GM19023 (cell line): ENCODE measurements at regions not wholly inside any gene's neighbourhood (a gene's known extent, or its start where the extent isn't known, plus 50 kb on each side); places are given as distances from the start of the nearest gene placed in this dataset.
"Not testable (repeated sequence)": the region's sequence is repeated elsewhere in the genome, so short reads cannot be mapped to it uniquely, and the experiment has no call there.

ENCODE experiments used
- ATAC-seq: cut with Tn5 transposase; IDR thresholded peaks from one replicate; pipeline ENCODE4 v1.9.1; 2021; ENCODE audit warnings: mild to moderate bottlenecking, moderate library complexity; ENCODE audit not compliant: unreplicated experiment

DNA sequence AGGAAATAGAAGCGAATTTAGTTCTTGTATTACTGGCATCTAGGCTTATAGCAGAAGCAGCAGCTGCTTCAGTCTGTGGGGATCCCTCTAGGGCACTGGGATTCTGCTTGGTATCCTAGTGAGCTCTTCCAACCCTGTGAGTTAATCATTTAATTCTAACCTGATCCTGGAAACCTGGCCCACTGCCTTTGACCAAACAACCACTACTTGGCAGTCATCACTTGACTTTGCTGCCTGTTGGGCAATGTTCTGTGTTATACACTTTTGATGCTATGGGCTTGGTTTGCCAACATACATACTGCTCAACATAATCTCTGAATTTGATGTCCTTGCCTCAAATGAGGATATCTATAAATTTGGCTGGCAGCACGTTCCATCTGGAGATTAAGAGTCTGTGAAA is 813.4 kb downstream of the ANKRD7 start:
- no peak for ATAC-seq

DNA sequence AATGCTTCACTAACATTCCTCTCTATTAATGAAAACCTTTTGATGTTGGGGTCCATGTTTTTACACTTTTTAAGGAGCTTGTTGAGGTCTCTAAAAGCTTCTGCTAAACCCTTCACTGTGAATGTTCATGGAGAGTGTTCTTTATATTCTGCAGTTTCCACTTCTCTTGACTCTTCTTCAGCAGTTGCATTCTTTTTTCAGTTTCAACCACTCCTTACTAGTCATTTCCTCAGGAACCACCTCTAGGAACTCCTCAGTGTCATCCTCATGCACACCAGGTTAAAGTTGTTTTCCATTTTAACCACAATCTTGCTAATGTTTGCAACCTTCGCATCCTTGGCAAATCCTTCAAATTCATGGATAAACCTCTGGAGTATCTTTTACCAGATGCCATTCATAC is 821.6 kb downstream of the ANKRD7 start:
- no peak for ATAC-seq

DNA sequence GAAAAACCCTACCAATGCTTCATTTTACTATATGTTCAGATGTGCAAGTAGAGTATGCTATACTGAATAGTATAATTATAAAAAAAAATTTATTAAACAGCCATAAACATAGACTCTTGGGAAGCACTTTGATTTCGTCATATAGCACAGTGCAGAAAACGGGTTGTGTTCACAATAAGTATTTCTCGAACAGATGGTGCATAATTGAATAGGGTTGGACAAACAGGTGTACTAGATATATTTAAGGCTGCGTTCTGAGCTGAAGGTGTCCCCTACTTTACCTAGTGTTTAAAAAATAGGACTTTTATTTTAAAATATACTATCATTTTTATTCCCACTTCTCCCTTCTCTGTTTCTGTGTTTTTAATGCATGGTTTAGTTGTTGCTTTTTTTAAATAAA is 841.5 kb downstream of the ANKRD7 start:
- no peak for ATAC-seq

DNA sequence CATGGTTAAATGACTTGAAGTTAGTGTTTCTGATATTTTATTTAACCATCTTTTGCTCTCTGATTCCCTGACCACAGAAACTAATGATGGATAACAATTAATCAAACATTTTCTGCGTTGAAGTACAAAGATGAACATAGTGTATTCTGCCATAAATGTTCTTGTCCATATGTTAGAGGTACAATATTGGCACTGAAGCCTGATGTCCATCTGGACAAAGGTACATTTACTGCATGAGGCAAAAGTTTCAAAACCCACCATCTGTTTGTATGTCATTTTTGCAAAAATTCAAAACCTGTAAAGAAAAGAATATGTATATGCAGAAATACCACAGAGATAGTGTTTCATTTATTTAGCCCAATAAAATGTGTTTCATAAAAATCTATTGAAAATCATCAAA is 861.5 kb downstream of the ANKRD7 start:
- no peak for ATAC-seq

DNA sequence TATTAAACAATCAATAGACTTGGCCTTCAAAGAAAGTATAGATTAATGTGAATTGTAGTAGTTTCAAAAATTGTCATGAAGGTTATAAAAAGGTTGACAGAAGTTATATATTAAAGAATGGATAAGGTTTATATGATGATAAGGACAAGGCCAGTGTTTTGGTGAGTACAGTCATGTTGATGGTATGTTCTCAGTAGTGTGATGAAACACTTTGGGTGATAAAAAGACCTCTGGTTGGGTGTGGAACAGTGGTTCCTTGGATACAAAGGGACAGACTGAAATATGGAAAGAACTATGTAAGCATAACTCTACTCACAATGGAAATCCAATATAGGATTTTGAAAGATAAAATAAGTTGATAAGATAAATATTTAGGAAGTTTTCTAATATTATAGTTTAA is 866.3 kb downstream of the ANKRD7 start:
- no peak for ATAC-seq

DNA sequence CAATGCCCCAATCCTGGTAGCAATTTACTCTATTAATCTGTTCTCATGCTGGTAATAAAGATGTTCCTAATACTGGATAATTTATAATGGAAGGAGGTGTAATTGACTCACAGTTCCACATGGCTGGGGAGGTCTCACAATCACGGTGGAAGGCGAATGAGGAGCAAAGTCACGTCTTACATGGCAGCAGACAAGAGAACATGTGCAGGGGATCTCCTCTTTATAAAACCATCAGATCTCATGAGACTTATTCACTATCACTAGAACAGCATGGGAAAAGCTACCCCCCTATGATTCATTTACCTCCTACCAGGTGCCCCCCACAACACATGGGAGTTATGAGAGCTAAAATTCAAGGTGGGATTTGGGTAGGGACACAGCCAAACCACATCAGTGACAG is 872.2 kb downstream of the ANKRD7 start:
- ATAC-seq: no peak

- ATAC-seq: not testable (repeated sequence)
These were observed 876.2 kb downstream of the ANKRD7 start for GRCh38 chr7:119100611-119101258.

DNA sequence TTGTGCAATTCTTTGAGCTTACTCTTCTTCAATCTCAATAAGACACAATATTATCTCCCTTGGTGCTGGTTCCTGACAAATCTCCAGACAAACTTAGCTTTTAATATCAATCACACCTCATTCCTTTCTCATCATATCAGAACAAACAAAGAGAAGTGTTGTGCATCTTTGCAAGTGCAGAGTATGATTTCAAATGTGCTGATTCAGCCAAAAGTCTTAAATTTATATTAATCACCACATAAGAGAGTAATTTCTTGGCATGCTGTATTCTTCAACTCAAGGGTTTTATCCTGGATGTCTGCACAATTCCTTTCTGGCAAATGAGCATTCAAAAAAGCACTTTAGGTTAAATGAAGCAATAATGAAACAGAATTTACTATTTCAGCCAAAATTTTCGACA is 877.8 kb downstream of the ANKRD7 start:
- ATAC-seq: no peak

GRCh38 chr7:119105381-119105780 is 880.9 kb downstream of the ANKRD7 start:
- no peak for ATAC-seq

DNA sequence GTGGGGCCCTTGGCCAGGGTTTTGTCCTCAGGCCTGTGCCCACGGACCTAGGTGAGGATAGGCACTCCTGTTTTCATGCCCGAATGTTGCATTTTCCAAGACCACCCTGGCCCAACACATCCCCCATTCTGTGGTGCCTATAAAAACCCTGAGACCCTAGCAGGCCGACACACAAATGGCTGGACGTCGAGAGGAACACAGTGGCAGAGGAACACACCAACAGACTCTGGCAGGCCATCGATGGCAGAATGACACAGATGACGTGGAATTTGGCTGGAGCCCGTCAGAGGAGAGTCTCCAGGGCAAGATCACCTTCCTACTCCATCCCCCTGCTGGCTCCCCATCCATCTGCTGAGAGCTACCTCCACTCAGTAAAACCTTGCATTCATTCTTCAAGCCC is 898.8 kb downstream of the ANKRD7 start:
- no peak for ATAC-seq

- no peak for ATAC-seq
These were observed 903.2 kb downstream of the ANKRD7 start for GRCh38 chr7:119127706-119128105.

- no peak for ATAC-seq
These were observed 907.9 kb downstream of the ANKRD7 start for GRCh38 chr7:119132436-119132835.

DNA sequence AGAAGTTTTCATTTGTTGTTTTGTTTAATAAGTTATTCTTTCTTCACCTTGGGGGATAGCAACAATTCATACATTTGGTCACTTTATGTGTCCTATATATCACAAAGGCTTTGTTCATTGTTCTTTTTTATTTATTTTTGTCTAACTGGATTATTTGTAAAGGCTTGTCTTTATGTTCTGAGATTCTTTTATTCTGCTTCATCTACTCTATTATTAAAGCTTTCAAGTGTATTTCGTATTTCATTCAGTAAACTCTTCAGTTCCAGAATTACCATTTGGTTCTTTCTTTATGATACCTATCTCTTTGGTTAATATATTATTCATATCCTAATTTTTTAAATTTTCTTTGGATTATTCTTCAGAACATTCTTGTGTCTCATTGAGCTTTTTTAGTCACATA is 942.9 kb downstream of the ANKRD7 start:
- no peak for ATAC-seq

- no peak for ATAC-seq
These were observed 947.5 kb downstream of the ANKRD7 start for GRCh38 chr7:119172043-119172442.

- no peak for ATAC-seq
These were observed 951.6 kb downstream of the ANKRD7 start for GRCh38 chr7:119175911-119176627.

GRCh38 chr7:119177863-119178262 is 953.4 kb downstream of the ANKRD7 start:
- ATAC-seq: no peak

GRCh38 chr7:119184124-119184788 is 959.8 kb downstream of the ANKRD7 start:
- no peak for ATAC-seq

DNA sequence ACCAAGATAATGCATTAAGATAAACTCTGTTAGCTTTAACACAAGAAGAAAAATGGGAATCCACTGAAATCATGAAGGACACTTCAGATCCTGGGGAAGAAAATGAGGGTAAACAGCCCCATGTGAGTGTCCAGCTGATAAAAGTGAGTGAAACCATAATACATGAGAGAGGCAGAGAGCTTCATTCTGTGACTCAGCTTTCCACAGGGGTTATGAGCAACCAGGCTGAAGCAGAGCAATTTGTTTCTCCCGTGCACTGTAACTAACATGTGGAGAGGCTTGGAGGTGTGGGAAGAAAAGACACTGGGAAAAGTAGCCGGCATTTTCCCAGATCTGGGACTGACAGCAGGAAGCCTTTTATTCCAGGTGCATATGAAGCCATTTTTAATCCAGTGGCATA is 971.7 kb downstream of the ANKRD7 start:
- no peak for ATAC-seq

GRCh38 chr7:119197172-119197876 is 972.8 kb downstream of the ANKRD7 start:
- ATAC-seq: peak; percentile 26

DNA sequence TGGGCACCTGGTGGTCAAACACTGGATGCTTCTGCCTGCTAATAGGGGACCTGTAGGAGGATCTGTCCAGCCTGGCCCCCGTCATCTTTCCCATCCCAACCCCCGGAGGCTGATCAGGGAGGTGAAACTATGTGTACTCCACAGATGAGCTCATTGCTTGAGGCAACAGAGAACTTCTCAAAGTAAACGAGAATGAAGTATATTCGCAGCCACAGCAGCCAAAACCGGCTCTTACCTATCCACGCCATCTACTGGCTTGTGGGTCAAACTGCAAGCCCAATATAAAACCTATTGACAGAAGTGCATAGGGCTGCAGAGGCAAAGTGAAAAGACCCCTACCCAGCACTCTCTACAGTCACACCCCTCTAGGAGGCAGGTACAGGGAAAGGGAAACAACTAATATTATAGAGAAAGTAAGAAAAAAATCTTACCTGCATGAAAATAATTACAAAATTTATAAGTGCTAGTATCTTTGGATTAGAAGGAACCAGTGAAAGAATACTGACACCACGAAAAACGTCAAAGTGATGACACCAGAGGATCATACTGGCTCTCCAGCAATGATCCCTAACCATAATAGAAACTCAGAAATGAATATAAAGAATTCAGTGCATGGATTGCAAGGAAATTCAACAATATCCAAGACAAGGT is 973.5 kb downstream of the ANKRD7 start:
- ATAC-seq: peak; percentile 95

DNA sequence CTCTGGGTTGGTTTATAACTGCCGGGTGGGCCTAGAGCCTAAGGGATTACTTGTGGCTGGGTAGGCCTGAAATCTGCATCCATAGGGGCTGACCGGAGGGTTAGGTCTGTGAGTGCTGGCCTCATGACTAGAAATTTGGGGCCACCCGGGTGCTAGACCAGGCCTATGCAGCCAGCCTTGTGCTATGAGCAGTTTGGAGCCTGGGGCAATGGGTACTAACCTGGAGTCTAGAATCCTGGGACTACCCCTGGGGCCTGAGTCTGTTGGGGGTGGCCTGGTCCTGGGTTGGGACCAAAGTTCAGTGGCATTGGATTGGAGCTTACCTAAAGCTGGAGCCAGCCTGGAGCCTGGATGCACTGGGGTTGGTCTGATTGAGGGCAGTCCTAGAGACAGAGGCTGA is 995.2 kb downstream of the ANKRD7 start:
- ATAC-seq: no peak
